ENCODE measurements at regions not wholly inside any gene's neighbourhood (a gene's known extent, or its start where the extent isn't known, plus 50 kb on each side); places are given as distances from the start of the nearest gene placed in this dataset.
A peak's percentile ranks its signal among the peaks of the same experiment; 100 is the strongest.

GRCh38 chr4:11593576-11594116 lies 165.0 kb upstream of the HS3ST1 start:
- no peak for DNase-seq (ENCODE audit: low read depth)
- TF ChIP-seq CTCF (conservative IDR thresholded peaks at IDR 0.05; ENCODE audit: low read depth, low read length), result no peak
- no peak overlapping the region for H3K4me3 ChIP-seq (ENCODE audit: low read depth, low read length)

DNA sequence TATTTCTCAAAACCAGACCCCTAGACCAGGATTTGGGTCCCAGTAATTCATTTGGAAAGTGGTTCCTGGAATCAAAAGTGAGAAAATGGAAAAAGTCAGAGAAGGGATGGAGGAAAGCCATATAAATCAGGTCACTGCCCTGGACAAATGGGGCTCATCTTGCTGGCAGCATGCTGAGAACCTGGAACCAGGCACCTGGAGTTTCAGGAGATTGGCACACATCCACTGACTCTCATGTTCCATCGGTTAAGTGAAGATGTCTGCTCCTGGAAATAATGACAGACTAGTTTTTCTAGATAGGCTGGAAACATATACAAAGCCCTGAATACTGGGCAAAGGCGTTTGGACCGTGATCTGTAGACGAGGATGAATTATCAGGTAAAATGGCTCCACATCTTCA lies 163.6 kb upstream of the HS3ST1 start:
- DNase-seq (ENCODE audit: low read depth), result no peak
- TF ChIP-seq CTCF (conservative IDR thresholded peaks at IDR 0.05; ENCODE audit: low read depth, low read length), result no peak

DNA sequence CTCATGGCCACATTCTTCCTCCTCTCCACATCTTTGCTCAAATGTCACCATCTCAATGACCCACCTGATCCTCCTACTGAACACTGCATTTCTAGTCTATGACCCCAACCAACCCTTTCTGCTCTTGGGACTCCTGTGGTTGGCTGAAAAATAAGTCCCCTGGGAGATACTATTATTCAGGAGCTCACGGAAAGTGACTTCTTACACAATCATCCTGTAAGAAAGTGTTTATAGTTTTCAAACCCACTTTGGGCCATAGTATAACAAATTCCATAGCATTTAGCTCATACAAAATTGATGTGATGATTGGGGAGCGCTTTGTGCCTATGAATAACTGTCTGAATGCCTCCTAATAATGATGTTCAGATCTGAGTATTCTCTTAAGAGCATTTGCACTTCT lies 161.4 kb upstream of the HS3ST1 start:
- no peak overlapping the region for H3K4me3 ChIP-seq (ENCODE audit: low read depth, low read length)
- no peak for TF ChIP-seq CTCF (conservative IDR thresholded peaks at IDR 0.05; ENCODE audit: low read depth, low read length)

More for the DNA sequence above, 163.6 kb upstream of the HS3ST1 start:
- H3K4me3 ChIP-seq (ENCODE audit: low read depth, low read length), result no peak overlapping the region

DNA sequence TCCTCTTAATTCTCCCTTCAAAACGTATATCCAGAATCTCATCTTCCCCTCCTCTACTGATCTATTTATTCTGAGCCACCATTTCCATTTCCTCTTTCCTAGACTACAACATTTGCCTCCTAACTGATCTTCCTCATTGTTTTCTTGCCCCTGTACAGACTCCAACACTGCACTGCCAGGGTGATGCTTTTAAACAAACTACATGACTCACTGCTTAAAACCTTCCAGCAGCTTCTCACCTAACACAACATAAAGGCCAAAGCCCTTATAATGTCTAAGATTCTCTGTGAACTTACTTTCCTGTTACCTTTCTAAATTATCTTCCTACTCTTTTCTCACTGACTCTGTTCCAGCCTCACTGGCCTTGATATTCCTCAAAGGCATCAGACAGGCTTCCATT lies 161.0 kb upstream of the HS3ST1 start:
- peak; percentile 68 for DNase-seq (ENCODE audit: low read depth)
- TF ChIP-seq CTCF (conservative IDR thresholded peaks at IDR 0.05; ENCODE audit: low read depth, low read length), result no peak
- no peak overlapping the region for H3K4me3 ChIP-seq (ENCODE audit: low read depth, low read length)

More for the DNA sequence above, 161.4 kb upstream of the HS3ST1 start:
- peak; percentile 60 for DNase-seq (ENCODE audit: low read depth)

DNA sequence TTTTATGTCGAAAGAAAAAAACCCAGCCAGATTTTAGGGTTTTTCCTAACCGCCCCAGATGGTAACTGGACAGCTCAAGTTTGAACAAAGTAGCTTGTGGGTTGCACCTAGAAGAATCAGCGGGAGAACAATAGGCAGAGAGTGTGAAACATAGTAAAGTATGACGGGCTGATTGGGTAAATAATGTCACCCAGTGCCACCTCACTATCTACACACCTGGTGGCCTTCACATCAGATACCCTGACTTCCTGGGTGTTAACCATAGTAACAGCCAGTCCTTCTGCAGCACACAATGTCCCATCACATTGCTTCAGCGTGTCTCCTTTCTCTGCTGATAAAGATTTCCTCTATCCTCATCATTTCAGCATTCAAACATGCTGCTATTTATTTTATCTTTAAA lies 159.1 kb upstream of the HS3ST1 start:
- no peak for DNase-seq (ENCODE audit: low read depth)
- H3K4me3 ChIP-seq (ENCODE audit: low read depth, low read length), result no peak overlapping the region
- no peak for TF ChIP-seq CTCF (conservative IDR thresholded peaks at IDR 0.05; ENCODE audit: low read depth, low read length)

DNA sequence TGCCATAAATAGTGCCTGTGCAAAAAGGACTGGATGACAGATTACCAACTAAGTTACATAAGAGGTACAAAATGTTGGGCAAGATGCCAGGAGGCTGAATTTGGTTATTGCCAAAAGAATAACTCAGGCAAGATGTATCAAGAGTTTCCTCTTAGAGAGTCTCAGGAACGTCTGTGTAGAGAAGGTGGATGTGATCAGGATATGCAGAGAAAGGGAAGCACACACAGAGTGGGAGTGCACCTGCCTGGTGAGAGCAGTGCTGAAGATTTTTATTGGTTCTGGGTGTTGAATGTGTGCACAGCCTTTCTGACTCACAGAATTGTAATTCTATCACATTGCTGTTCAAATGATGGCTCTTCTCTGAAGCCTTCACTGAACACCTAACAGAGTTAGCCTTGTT lies 156.8 kb upstream of the HS3ST1 start:
- DNase-seq (ENCODE audit: low read depth), result peak; percentile 14
- no peak overlapping the region for H3K4me3 ChIP-seq (ENCODE audit: low read depth, low read length)
- TF ChIP-seq CTCF (conservative IDR thresholded peaks at IDR 0.05; ENCODE audit: low read depth, low read length), result no peak

DNA sequence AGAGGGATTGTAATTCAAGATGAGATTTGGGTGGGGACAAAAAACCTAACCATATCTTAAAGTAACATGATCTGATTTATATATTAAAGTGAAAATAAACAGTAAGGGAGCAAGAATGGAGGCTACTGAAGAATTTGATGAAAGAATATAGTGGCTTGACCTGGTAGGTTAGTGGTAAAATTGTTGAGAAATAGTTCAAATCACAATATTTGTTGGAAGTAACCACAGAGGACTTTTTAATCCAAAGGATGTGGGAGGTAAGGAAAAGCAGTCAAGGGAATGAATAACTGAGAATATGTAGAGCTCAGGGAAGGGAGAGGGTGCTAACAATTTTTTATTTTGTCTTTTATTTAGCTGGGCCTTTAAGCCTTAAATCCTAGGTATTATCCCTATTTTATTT lies 139.8 kb upstream of the HS3ST1 start:
- no peak overlapping the region for H3K4me3 ChIP-seq (ENCODE audit: low read depth, low read length)
- peak; percentile 13 for DNase-seq (ENCODE audit: low read depth)
- TF ChIP-seq CTCF (conservative IDR thresholded peaks at IDR 0.05; ENCODE audit: low read depth, low read length), result no peak
